NCI-H187 (cell line): ENCODE measurements at regions not wholly inside any gene's neighbourhood (a gene's known extent, or its start where the extent isn't known, plus 50 kb on each side); places are given as distances from the start of the nearest gene placed in this dataset.
A peak's percentile ranks its signal among the peaks of the same experiment; 100 is the strongest.

Source experiments
- DNase-seq, 2 experiments: peaks; one replicate each; lab custom pipeline; 2025; lab: John Stamatoyannopoulos, UW

- DNase-seq: no peak
Observed at GRCh38 chr20:34163307-34163706, 51.3 kb upstream of the EIF2S2 start.

DNA sequence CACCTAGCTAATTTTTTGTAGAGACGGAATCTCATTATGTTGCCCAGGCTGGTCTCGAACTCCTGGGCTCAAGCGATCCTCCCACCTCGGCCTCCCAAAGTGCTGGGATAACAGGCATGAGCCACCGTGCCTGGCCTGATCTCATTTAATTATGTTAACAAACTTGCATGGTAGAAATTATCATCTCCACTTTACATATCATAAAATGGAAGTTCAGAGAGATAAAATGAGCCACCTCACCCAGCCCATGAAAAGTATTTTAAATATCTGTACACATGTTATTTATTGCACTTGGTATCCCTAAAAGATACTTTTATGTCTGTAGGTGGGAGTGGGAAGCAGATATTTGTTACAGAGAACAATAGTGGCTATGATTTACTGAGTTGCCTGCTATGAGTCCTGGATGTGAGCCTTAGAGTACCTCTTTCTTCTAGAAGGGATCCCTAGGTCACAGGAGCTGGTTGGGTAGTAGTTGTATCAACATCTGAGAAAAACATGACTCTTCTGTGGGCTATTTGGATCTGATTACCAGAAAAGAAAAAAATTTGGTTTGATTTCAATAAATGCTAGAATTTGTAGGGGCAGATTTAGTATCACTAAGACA is 52.4 kb upstream of the EIF2S2 start:
- DNase-seq: no peak

GRCh38 chr20:34165018-34165619 is 53.1 kb upstream of the EIF2S2 start:
- DNase-seq: no peak

- no peak for DNase-seq
Observed at GRCh38 chr20:34171640-34172039, 59.6 kb upstream of the EIF2S2 start.

DNA sequence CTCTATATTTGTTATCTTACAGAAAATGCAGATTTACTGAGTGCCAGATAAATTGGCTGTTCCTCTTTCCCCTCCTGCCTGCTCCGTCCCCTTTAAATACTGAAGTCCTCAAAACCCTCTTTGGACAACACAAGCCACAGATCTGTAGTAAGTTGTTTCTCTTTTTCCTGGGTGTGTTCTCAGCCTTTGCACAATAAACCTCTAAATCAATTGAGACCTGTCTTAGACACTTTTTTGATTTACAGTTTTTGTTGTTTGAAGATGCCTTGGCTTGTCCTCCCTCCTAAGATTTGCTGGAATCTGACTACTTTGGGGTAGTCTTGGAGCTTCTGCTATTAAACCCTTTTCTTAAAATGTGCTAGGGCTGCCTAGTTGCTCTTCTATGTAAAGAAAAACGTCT is 60.9 kb upstream of the EIF2S2 start:
- DNase-seq: no peak

- no peak for DNase-seq
Observed at GRCh38 chr20:34175079-34175478, 63.0 kb upstream of the EIF2S2 start.

- DNase-seq: no peak
Observed at GRCh38 chr20:34175879-34176278, 63.8 kb upstream of the EIF2S2 start.

- DNase-seq: no peak
Observed at GRCh38 chr20:34177052-34177451, 64.2 kb upstream of the ASIP start.

DNA sequence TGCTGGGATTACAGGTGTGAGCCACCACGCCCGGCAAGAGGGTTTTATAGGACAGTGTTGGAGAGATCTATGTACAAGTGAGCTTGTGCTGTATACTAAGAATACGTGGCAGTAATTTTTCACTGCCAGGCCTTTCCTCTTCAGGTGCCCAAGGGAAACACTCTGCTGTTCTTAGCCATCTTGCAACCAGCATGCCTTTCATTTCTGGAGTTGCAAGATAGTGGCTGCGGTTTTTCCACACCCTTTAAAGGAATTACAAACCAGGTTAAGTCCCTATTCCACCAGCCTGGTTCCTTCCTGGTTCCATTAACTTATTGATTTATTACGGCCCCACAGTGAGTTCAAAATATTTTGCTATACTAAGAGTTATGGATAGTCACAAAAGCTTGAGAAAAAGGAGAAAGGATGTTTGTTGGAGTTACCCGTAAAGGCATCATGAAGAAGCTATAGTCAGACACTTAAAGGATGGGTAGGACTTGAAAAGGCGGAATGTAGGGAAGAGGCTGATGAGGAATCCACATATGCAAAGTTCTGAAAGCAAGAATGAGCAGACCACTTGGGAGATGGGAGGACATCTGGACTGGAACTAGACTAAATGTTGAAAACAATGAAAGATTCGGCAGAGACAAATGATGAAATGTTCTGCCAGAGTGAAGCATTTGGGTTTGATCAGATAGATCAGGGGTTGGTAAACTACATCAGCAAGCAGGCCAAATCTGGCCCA is 61.4 kb upstream of the ASIP start:
- no peak for DNase-seq

- DNase-seq: no peak
Observed at GRCh38 chr20:34180460-34181120, 60.6 kb upstream of the ASIP start.

- no peak for DNase-seq
Observed at GRCh38 chr20:34181484-34181883, 59.7 kb upstream of the ASIP start.

- no peak for DNase-seq
Observed at GRCh38 chr20:34185766-34186620, 55.2 kb upstream of the ASIP start.

DNA sequence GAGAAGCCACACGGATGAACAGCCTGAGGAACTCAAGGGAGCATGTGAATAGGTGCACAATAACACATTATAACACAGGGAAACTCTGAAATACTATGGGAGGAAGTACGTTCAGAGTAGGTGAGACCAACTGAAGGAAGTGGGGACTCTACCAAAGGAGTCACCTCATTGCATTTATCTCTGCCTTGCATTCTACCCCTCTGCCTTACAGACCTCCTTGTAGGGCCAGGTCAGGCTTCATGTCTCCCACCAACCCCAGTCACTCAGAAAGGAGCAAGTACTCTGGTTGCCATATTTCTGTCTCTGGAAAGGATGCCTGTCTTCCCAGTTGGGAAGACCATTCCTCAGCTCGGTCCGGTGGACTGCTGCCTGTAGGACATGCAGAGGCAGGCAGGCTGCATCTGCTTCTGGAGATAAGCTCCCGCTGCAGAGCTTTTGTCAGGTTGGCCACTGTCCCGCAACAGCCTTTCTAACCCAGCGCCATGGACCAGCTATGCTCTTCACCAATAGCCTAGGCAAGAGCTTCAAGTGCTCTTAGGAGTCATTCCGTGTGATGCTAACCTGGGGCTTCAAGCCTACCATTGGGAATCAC is 51.6 kb upstream of the ASIP start:
- DNase-seq: no peak

- DNase-seq: no peak
Observed at GRCh38 chr20:34190262-34190661, 51.0 kb upstream of the ASIP start.

- DNase-seq: peak in 1 of 2 experiments; percentile 19
Observed at GRCh38 chr20:34190679-34191090, 50.5 kb upstream of the ASIP start.
